GM12878 (cell line): ENCODE measurements at regions not wholly inside any gene's neighbourhood (a gene's known extent, or its start where the extent isn't known, plus 50 kb on each side); places are given as distances from the start of the nearest gene placed in this dataset.
"Not testable (repeated sequence)": the region's sequence is repeated elsewhere in the genome, so short reads cannot be mapped to it uniquely, and the experiment has no call there.

Experiments used
- ATAC-seq: fragments of 200-7000 bp; cut with Tn5 transposase; 3 replicates; pipeline ENCODE4 v1.9.1; 2020; ENCODE audit warnings: mild to moderate bottlenecking, moderate library complexity
- BruUV-seq: library from RNA; stranded (reverse); fragments of 400-500 nt; replicated peaks from 2 replicates; lab custom pipeline; 2021; lab: Mats Ljungman, UMichigan
- CTCF ChIA-PET: fragments of 300-600 bp; sonication (Branson Sonifier 250); formaldehyde crosslinking; extraction: SDS; loops from one replicate; lab custom pipeline; 2021; ENCODE audit warnings: inconsistent platforms; lab: Yijun Ruan, JAX
- POLR2A ChIA-PET: fragments of 350-600 bp; formaldehyde crosslinking; extraction: SDS; loops from one replicate; lab custom pipeline; 2021; ENCODE audit warnings: inconsistent platforms; lab: Charles Lee
- RAD21 ChIA-PET: fragments of 300-600 bp; sonication (Branson Sonifier 250); formaldehyde crosslinking; loops from one replicate; lab custom pipeline; 2023; ENCODE audit warnings: antibody characterized with exemption; ENCODE audit not compliant: unreplicated experiment; lab: Charles Lee
- SMC1A ChIA-PET: fragments of 300-600 bp; sonication (Branson Sonifier 250); formaldehyde crosslinking; loops from one replicate; lab custom pipeline; 2023; ENCODE audit not compliant: unreplicated experiment, uncharacterized antibody; lab: Charles Lee
- DNase-seq: peaks from one replicate; pipeline ENCODE4 v3.0.0-alpha.2; 2011; ENCODE audit warnings: low read depth, low spot score
- FAIRE-seq: peaks from 3 replicates; lab custom pipeline; 2011; peaks lifted over from hg19 to GRCh38; lab: Jason Lieb, UNC
- H2AFZ ChIP-seq: 2 replicates; pipeline ENCODE4 v1.6.0; 2011; ENCODE audit warnings: low read depth, low read length, control low read depth; ENCODE audit not compliant: control insufficient read depth
- H3K27ac ChIP-seq: 2 replicates; pipeline ENCODE4 v1.5.1; 2011; ENCODE audit warnings: control low read depth; ENCODE audit not compliant: control insufficient read depth, insufficient read depth
- H3K27me3 ChIP-seq, 2 experiments: replicated peaks in 1 of 2; 2 replicates each; pipeline versions ENCODE4 v1.6.0 to v1.6.1; 2011; ENCODE audit warnings: low read length in 1 of 2; ENCODE audit not compliant: control insufficient read depth in 2 of 2, insufficient read depth in 2 of 2
- H3K36me3 ChIP-seq, 2 experiments: 2 replicates each; pipeline ENCODE4 v1.5.1; 2011; ENCODE audit warnings: low read length in 1 of 2; ENCODE audit not compliant: control insufficient read depth in 2 of 2, insufficient read depth in 2 of 2
- H3K4me1 ChIP-seq: 2 replicates; pipeline ENCODE4 v1.6.1; 2011; ENCODE audit warnings: mild to moderate bottlenecking, low read length, moderate library complexity, mixed read lengths; ENCODE audit not compliant: control insufficient read depth, insufficient read depth
- H3K4me2 ChIP-seq: 2 replicates; pipeline ENCODE4 v1.6.0; 2011; ENCODE audit warnings: control low read depth; ENCODE audit not compliant: control insufficient read depth, insufficient read depth
- H3K4me3 ChIP-seq: fragments of 200-600 bp; sonication (generic); 2 replicates; pipeline ENCODE4 v1.5.1; 2016
- H3K79me2 ChIP-seq: 2 replicates; pipeline ENCODE4 v1.6.0; 2011; ENCODE audit warnings: low read length; ENCODE audit not compliant: control insufficient read depth, insufficient read depth
- H3K9ac ChIP-seq: 2 replicates; pipeline ENCODE4 v1.8.0; 2011; ENCODE audit warnings: low read length, control low read depth, mixed read lengths; ENCODE audit not compliant: control insufficient read depth, insufficient read depth
- H3K9me3 ChIP-seq: replicated peaks from 3 replicates; pipeline ENCODE4 v1.5.1; 2011; ENCODE audit warnings: mild to moderate bottlenecking, low read length; ENCODE audit not compliant: control insufficient read depth, insufficient read depth
- H4K20me1 ChIP-seq: 2 replicates; pipeline ENCODE4 v1.6.0; 2011; ENCODE audit not compliant: control insufficient read depth, insufficient read depth
- IKZF1 ChIP-seq: fragments of 450-650 bp; conservative IDR thresholded peaks from 2 replicates; pipeline ENCODE4 v1.6.1; 2017; ENCODE audit warnings: antibody characterized with exemption, mild to moderate bottlenecking
- IKZF2 ChIP-seq, 2 experiments: fragments of 450-650 bp; IDR thresholded peaks; 2 replicates each; pipeline ENCODE4 v1.6.1; 2017; ENCODE audit warnings: mild to moderate bottlenecking in 2 of 2, moderate library complexity in 2 of 2
- SP1 ChIP-seq: IDR thresholded peaks from one replicate; pipeline ENCODE4 v1.6.1; 2011; ENCODE audit warnings: low read depth, low read length
- ZNF687 ChIP-seq: fragments of 450-650 bp; IDR thresholded peaks from 2 replicates; pipeline ENCODE4 v1.6.1; 2017; ENCODE audit warnings: mild to moderate bottlenecking, moderate library complexity
- WGBS: methylation state at CpG from one replicate; pipeline ENCODE4 v1.1.6; 2016; ENCODE audit warnings: low lambda C conversion rate; ENCODE audit not compliant: insufficient replicate concordance, insufficient coverage; ENCODE audit errors: missing lambda C conversion rate; 5-methylcytosine and 5-hydroxymethylcytosine counted together
- in situ Hi-C: fragments of 300-500 bp; cut with MboI; formaldehyde crosslinking; loops from 9 replicates; pipeline ENCODE4 v1.14.3; 2018; ENCODE audit warnings: mixed read lengths
- intact Hi-C: fragments of 100-400 bp; cut with micrococcal nuclease; formaldehyde crosslinking; loops from one replicate; pipeline ENCODE4 v1.14.2; 2022; ENCODE audit not compliant: unreplicated experiment

GRCh38 chr4:115213716-115214115, 100.3 kb upstream of the NDST4 start:
- WGBS, result 0% methylated on average over 3 of the region's 3 CpGs
- ChIA-PET CTCF (no interaction called here), RAD21 (no interaction called here), SMC1A (interaction anchor here (0.6 kb wide), 1 partner anchor 21 kb away, joined by 3 read pairs; no protein-coding TSS in a partner anchor), POLR2A (no interaction called here)
- Histone ChIP-seq H4K20me1 (no peaks in the 10 kb centered on the region), H3K9me3 (no peaks in the 10 kb centered on the region), H3K4me2 (no peak overlapping the region), H3K27me3 (no peaks in the 10 kb centered on the region), H3K79me2 (no peaks in the 10 kb centered on the region), H2AFZ (no peak overlapping the region), H3K4me3 (no peak overlapping the region), H3K27ac (no peak overlapping the region), H3K9ac (no peak overlapping the region), H3K4me1 (no peaks in the 10 kb centered on the region), H3K36me3 (no peaks in the 10 kb centered on the region)
- intact Hi-C loops, result no loop called here
- FAIRE-seq (no peak), DNase-seq (no peak), ATAC-seq (no peak)
- no peak for TF ChIP-seq SP1
- TF ChIP-seq IKZF2 (IDR thresholded peaks at IDR 0.05), result no peak
- in situ Hi-C loops, result no loop called here
- BruUV-seq, result no TSS peak

GRCh38 chr4:115201042-115201330, 87.6 kb upstream of the NDST4 start:
- H3K4me2 ChIP-seq, result no peak overlapping the region
- ChIA-PET SMC1A (no interaction called here), RAD21 (interaction anchor here (1.3 kb wide), 1 partner anchor 336 kb away, joined by 3 read pairs; no protein-coding TSS in a partner anchor), POLR2A (no interaction called here), CTCF (no interaction called here)
- no peak for FAIRE-seq
- H2AFZ ChIP-seq, result no peak overlapping the region
- intact Hi-C loops (no loop called here), in situ Hi-C loops (no loop called here)
- H3K9ac ChIP-seq, result no peak overlapping the region
- no peaks in the 10 kb centered on the region for H3K79me2 ChIP-seq
- no peak for DNase-seq
- H3K27ac ChIP-seq, result no peak overlapping the region
- H3K27me3 ChIP-seq, result no peaks in the 10 kb centered on the region
- no peaks in the 10 kb centered on the region for H3K4me1 ChIP-seq
- no peaks in the 10 kb centered on the region for H3K9me3 ChIP-seq
- 6% methylated on average over 3 of the region's 3 CpGs for WGBS
- no peaks in the 10 kb centered on the region for H4K20me1 ChIP-seq
- no peak for ATAC-seq
- H3K36me3 ChIP-seq, result no peaks in the 10 kb centered on the region
- no peak overlapping the region for H3K4me3 ChIP-seq
- no TSS peak for BruUV-seq
- TF ChIP-seq IKZF1 (no peak), ZNF687 (no peak)

GRCh38 chr4:115200201-115201041, 87.0 kb upstream of the NDST4 start:
- H2AFZ ChIP-seq, H3K36me3 ChIP-seq, POLR2A ChIA-PET, H3K27me3 ChIP-seq, H3K9ac ChIP-seq, in situ Hi-C loops, FAIRE-seq, RAD21 ChIA-PET, H4K20me1 ChIP-seq, SMC1A ChIA-PET, DNase-seq, H3K4me1 ChIP-seq, H3K9me3 ChIP-seq, H3K27ac ChIP-seq, ATAC-seq, H3K79me2 ChIP-seq, CTCF ChIA-PET, BruUV-seq, H3K4me3 ChIP-seq, H3K4me2 ChIP-seq, intact Hi-C loops: not testable (repeated sequence)
- 65% methylated on average over 25 of the region's 30 CpGs for WGBS
